GM23338 (cell line): ENCODE measurements at regions not wholly inside any gene's neighbourhood (a gene's known extent, or its start where the extent isn't known, plus 50 kb on each side); places are given as distances from the start of the nearest gene placed in this dataset.
A peak's percentile ranks its signal among the peaks of the same experiment; 100 is the strongest.

Experiments used
- ATAC-seq: fragments of 200-7000 bp; cut with Tn5 transposase; 3 replicates; pipeline ENCODE4 v1.9.1; 2020
- DNase-seq: peaks from one replicate; pipeline ENCODE4 v3.0.0-alpha.2; 2015; ENCODE audit warnings: low spot score
- H2AFZ ChIP-seq: fragments of 200-600 bp; sonication (generic); 2 replicates; pipeline ENCODE4 v1.8.0; 2016; ENCODE audit warnings: antibody characterized with exemption, mild to moderate bottlenecking, moderate library complexity
- H3F3A ChIP-seq: fragments of 200-600 bp; sonication (generic); replicated peaks from 2 replicates; pipeline ENCODE4 v1.8.0; 2017; ENCODE audit warnings: antibody characterized with exemption, mixed run types, low read depth
- H3K27ac ChIP-seq: fragments of 200-600 bp; sonication (generic); 2 replicates; pipeline ENCODE4 v1.6.1; 2016; ENCODE audit warnings: low read depth
- H3K27me3 ChIP-seq: fragments of 200-600 bp; sonication (generic); 2 replicates; pipeline ENCODE4 v1.8.0; 2016; ENCODE audit warnings: mild to moderate bottlenecking, mixed run types, moderate library complexity; ENCODE audit not compliant: insufficient read depth
- H3K36me3 ChIP-seq: fragments of 200-600 bp; sonication (generic); 2 replicates; pipeline ENCODE4 v1.8.0; 2016; ENCODE audit warnings: mild to moderate bottlenecking; ENCODE audit not compliant: insufficient read depth
- H3K4me1 ChIP-seq: fragments of 200-600 bp; sonication (generic); 2 replicates; pipeline ENCODE4 v1.8.0; 2016; ENCODE audit warnings: mild to moderate bottlenecking, moderate library complexity; ENCODE audit not compliant: insufficient read depth
- H3K4me2 ChIP-seq: fragments of 200-600 bp; sonication (generic); 2 replicates; pipeline ENCODE4 v1.7.1; 2017; ENCODE audit warnings: mixed run types
- H3K4me3 ChIP-seq: fragments of 200-600 bp; sonication (generic); 2 replicates; pipeline ENCODE4 v1.6.1; 2016; ENCODE audit warnings: mixed run types
- H3K79me2 ChIP-seq: fragments of 200-600 bp; sonication (generic); replicated peaks from 2 replicates; pipeline ENCODE4 v1.8.0; 2017; ENCODE audit warnings: mild to moderate bottlenecking; ENCODE audit not compliant: insufficient read depth
- H3K9me2 ChIP-seq: fragments of 200-600 bp; sonication (generic); 2 replicates; pipeline ENCODE4 v1.8.0; 2017; ENCODE audit not compliant: insufficient read depth
- H4K20me1 ChIP-seq: fragments of 200-600 bp; sonication (generic); replicated peaks from 2 replicates; pipeline ENCODE4 v1.8.0; 2017; ENCODE audit warnings: mild to moderate bottlenecking; ENCODE audit not compliant: insufficient read depth
- H3K27ac Mint-ChIP-seq: 2 replicates; pipeline ENCODE4 v1.8.0; 2020; ENCODE audit warnings: inconsistent platforms, mild to moderate bottlenecking, moderate library complexity, mixed read lengths
- H3K27me3 Mint-ChIP-seq: 3 replicates; pipeline ENCODE4 v1.8.0; 2022; ENCODE audit warnings: low read depth, mild to moderate bottlenecking, moderate library complexity, mixed read lengths, inconsistent platforms; ENCODE audit not compliant: insufficient read depth, poor library complexity
- H3K36me3 Mint-ChIP-seq: 3 replicates; pipeline ENCODE4 v1.8.0; 2021; ENCODE audit warnings: low read depth, mild to moderate bottlenecking, inconsistent platforms, moderate library complexity, mixed read lengths
- H3K4me1 Mint-ChIP-seq: 3 replicates; pipeline ENCODE4 v1.8.0; 2020; ENCODE audit warnings: mild to moderate bottlenecking, inconsistent platforms, mixed read lengths
- H3K4me3 Mint-ChIP-seq: 3 replicates; pipeline ENCODE4 v1.8.0; 2021; ENCODE audit warnings: moderate library complexity, mild to moderate bottlenecking, inconsistent platforms, mixed read lengths
- H3K9me3 Mint-ChIP-seq: 3 replicates; pipeline ENCODE4 v1.8.0; 2020; ENCODE audit warnings: moderate library complexity, mild to moderate bottlenecking, inconsistent platforms, mixed read lengths
- EZH2 ChIP-seq: fragments of 200-600 bp; sonication (generic); IDR thresholded peaks from one replicate; pipeline ENCODE4 v1.8.0; 2017; ENCODE audit warnings: antibody characterized with exemption, mild to moderate bottlenecking, low read depth; ENCODE audit not compliant: unreplicated experiment
- EZH2phosphoT487 ChIP-seq: fragments of 200-600 bp; sonication (generic); IDR thresholded peaks from one replicate; pipeline ENCODE4 v1.8.1; 2018; ENCODE audit warnings: antibody characterized with exemption; ENCODE audit not compliant: unreplicated experiment
- JUNB ChIP-seq: IDR thresholded peaks from one replicate; pipeline ENCODE4 v1.6.1; 2016; ENCODE audit warnings: antibody characterized with exemption; ENCODE audit not compliant: unreplicated experiment
- NANOG ChIP-seq: IDR thresholded peaks from 2 replicates; pipeline ENCODE4 v1.6.1; 2016; ENCODE audit warnings: antibody characterized with exemption, borderline replicate concordance
- REST ChIP-seq: IDR thresholded peaks from one replicate; pipeline ENCODE4 v1.6.1; 2018; ENCODE audit warnings: antibody characterized with exemption; ENCODE audit not compliant: unreplicated experiment
- STAT1 ChIP-seq: IDR thresholded peaks from one replicate; pipeline ENCODE4 v1.6.1; 2016; ENCODE audit warnings: antibody characterized with exemption; ENCODE audit not compliant: unreplicated experiment
- ZNF462 ChIP-seq: fragments of 250-450 bp; sonication (Bioruptor Pico); IDR thresholded peaks from 2 replicates; pipeline ENCODE4 v1.5.0; 2020; ENCODE audit warnings: mild to moderate bottlenecking, moderate library complexity

- H3K4me3 Mint-ChIP-seq, result no peak overlapping the region
- peaks cover 17% of the 10 kb centered on the region for H3K36me3 Mint-ChIP-seq
- no peak overlapping the region for H3K27ac Mint-ChIP-seq
- Histone ChIP-seq H3K27ac (0 out of 2 replicates have a peak overlapping the region, but pooled peaks have one; percentile 57), H3K4me3 (0 out of 2 replicates have a peak overlapping the region, but pooled peaks have one; percentile 32), H3K4me1 (peaks cover 57% of the 10 kb centered on the region), H3K4me2 (peak overlapping the region; percentile 74), H3K79me2 (peaks cover 83% of the 10 kb centered on the region), H3K27me3 (no peaks in the 10 kb centered on the region), H3K36me3 (no peaks in the 10 kb centered on the region), H3K9me2 (no peaks in the 10 kb centered on the region), H4K20me1 (peaks cover 12% of the 10 kb centered on the region), H3F3A (no peaks in the 10 kb centered on the region), H2AFZ (no peak overlapping the region)
- peaks cover 14% of the 10 kb centered on the region for H3K27me3 Mint-ChIP-seq
- peaks cover 57% of the 10 kb centered on the region for H3K4me1 Mint-ChIP-seq
- no peak for ATAC-seq
- no peaks in the 10 kb centered on the region for H3K9me3 Mint-ChIP-seq
- no peak for DNase-seq
- TF ChIP-seq EZH2phosphoT487 (no peak), JUNB (no peak), EZH2 (no peak), NANOG (no peak), REST (no peak), ZNF462 (CRISPR knock-in tag) (no peak), STAT1 (no peak)
Measured at GRCh38 chr1:39130325-39130724, 74.2 kb upstream of the MACF1 start.
